ENCODE measurements at regions not wholly inside any gene's neighbourhood (a gene's known extent, or its start where the extent isn't known, plus 50 kb on each side); places are given as distances from the start of the nearest gene placed in this dataset.
"Not testable (repeated sequence)": the region's sequence is repeated elsewhere in the genome, so short reads cannot be mapped to it uniquely, and the experiment has no call there.

DNA sequence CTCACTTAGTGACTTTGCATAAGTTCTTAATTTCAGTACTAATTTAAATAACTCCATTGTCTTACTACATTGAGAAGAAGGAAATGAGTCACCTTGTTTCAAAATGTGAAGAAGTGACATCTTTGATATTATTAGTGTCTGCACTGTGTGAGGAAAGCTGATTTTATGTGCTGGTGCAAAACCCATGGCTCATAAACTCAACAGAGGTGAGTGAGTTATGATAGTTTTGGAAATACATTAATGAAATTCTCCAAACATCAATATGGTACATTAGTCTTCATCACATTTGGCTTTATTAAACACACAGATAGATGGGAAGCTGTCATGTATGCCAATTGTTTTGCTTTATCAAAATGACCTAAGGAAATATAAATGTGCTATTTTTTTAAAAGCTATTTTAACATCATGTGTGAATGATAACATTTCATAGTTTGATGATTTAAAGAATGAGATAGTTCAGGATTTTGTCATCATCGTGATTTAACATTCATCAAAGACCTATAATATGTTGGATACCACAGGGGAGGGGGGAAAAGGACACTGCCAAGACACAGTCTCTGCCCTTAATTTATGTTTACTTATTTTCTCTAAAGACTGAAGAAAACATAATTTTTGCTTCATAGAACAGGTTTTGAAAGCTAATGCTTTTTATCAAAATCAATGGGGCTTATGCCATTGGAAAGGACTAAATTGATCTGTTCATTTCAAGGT is 902.3 kb upstream of the SLITRK1 start:
- no peaks in the 10 kb centered on the region for H3K9me3 ChIP-seq (ENCODE audit: low read length)
- no peaks in the 10 kb centered on the region for H4K20me1 ChIP-seq (ENCODE audit: insufficient read depth, low read length)
- no peaks in the 10 kb centered on the region for H3K36me3 ChIP-seq (ENCODE audit: insufficient read depth, low read length)
- DNase-seq (ENCODE audit: low spot score): no peak
- no peak overlapping the region for H3K4me3 ChIP-seq (ENCODE audit: low read depth, low read length, poor library complexity, severe bottlenecking)
- no peak overlapping the region for H3K27ac ChIP-seq (ENCODE audit: low read depth, low read length, poor library complexity, severe bottlenecking)
- H3K79me2 ChIP-seq (ENCODE audit: insufficient read depth, low read depth, low read length): no peaks in the 10 kb centered on the region
- POLR2A ChIA-PET: no interaction called here
- H3K4me1 ChIP-seq (ENCODE audit: insufficient read depth, low read length, poor library complexity, severe bottlenecking): no peaks in the 10 kb centered on the region
- TF ChIP-seq, protein P1, sequence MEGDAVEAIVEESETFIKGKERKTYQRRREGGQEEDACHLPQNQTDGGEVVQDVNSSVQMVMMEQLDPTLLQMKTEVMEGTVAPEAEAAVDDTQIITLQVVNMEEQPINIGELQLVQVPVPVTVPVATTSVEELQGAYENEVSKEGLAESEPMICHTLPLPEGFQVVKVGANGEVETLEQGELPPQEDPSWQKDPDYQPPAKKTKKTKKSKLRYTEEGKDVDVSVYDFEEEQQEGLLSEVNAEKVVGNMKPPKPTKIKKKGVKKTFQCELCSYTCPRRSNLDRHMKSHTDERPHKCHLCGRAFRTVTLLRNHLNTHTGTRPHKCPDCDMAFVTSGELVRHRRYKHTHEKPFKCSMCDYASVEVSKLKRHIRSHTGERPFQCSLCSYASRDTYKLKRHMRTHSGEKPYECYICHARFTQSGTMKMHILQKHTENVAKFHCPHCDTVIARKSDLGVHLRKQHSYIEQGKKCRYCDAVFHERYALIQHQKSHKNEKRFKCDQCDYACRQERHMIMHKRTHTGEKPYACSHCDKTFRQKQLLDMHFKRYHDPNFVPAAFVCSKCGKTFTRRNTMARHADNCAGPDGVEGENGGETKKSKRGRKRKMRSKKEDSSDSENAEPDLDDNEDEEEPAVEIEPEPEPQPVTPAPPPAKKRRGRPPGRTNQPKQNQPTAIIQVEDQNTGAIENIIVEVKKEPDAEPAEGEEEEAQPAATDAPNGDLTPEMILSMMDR (conservative IDR thresholded peaks at IDR 0.05; ENCODE audit: low read length): no peak
- TF ChIP-seq EZH2phosphoT487 (IDR thresholded peaks at IDR 0.05; ENCODE audit: borderline replicate concordance, low read depth, low read length): no peak
- intact Hi-C loops (cut with micrococcal nuclease; ENCODE audit: unreplicated experiment): no loop called here
- no TSS peak for BruUV-seq (replicated peaks)
- no peak overlapping the region for H2AFZ ChIP-seq (ENCODE audit: low read length)
- H3K4me2 ChIP-seq (ENCODE audit: low read length): no peak overlapping the region
- CTCF ChIA-PET (ENCODE audit: unreplicated experiment): no interaction called here
- H3K9me2 ChIP-seq (ENCODE audit: insufficient read depth, low read length): no peaks in the 10 kb centered on the region

DNA sequence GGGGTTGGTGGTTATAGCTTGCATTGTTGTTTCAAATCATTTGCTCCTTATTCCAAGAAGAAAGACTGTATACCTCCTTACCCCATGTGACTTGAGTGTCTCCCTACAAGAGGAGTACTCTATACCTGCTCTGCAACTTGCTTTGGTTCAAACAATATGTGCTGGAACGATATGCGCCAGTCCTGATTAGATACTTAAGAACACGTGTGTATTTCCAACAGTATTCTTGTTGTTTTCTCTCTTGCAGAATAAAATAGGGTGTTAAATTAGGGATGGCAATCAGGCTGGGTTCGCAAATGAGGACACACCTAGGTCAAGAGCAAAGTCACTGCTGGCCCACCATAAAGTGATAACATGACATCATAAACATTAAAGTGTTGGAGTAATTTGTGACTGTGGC is 895.0 kb upstream of the SLITRK1 start:
- Histone ChIP-seq H3K9me3 (ENCODE audit: low read length) (no peaks in the 10 kb centered on the region), H3K9me2 (ENCODE audit: insufficient read depth, low read length) (no peaks in the 10 kb centered on the region), H3K27ac (ENCODE audit: low read depth, low read length, poor library complexity, severe bottlenecking) (no peak overlapping the region), H3K4me2 (ENCODE audit: low read length) (no peak overlapping the region), H3K4me3 (ENCODE audit: low read depth, low read length, poor library complexity, severe bottlenecking) (no peak overlapping the region), H3K36me3 (ENCODE audit: insufficient read depth, low read length) (no peaks in the 10 kb centered on the region), H2AFZ (ENCODE audit: low read length) (no peak overlapping the region), H3K4me1 (ENCODE audit: insufficient read depth, low read length, poor library complexity, severe bottlenecking) (no peaks in the 10 kb centered on the region), H3K79me2 (ENCODE audit: insufficient read depth, low read depth, low read length) (no peaks in the 10 kb centered on the region), H4K20me1 (ENCODE audit: insufficient read depth, low read length) (no peaks in the 10 kb centered on the region)
- DNase-seq (ENCODE audit: low spot score): no peak
- ChIA-PET CTCF (ENCODE audit: unreplicated experiment) (no interaction called here), POLR2A (no interaction called here)
- intact Hi-C loops (cut with micrococcal nuclease; ENCODE audit: unreplicated experiment): no loop called here
- BruUV-seq (replicated peaks): no TSS peak
- TF ChIP-seq EZH2phosphoT487 (IDR thresholded peaks at IDR 0.05; ENCODE audit: borderline replicate concordance, low read depth, low read length): no peak
- TF ChIP-seq, protein P1 (conservative IDR thresholded peaks at IDR 0.05; ENCODE audit: low read length): no peak

DNA sequence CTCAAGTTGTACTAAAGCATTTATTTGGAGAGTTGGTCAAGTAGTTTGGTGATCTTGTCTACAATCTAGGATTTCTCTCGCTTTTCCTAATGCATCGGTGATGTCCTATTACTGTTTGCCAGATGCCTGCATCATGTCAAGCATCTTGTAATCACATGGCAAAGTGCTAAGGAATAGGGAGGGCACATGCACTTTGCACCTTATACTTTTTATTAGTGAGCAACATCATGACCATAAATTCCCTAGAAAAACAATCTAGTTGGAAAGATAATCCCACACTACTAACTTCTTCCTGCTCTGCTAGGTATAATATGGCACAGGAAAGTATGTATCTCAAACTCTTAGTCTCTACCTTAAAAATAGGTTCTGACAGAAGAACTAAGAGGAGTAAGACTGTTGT is 894.3 kb upstream of the SLITRK1 start:
- H3K79me2 ChIP-seq (ENCODE audit: insufficient read depth, low read depth, low read length): no peaks in the 10 kb centered on the region
- POLR2A ChIA-PET: no interaction called here
- H3K4me1 ChIP-seq (ENCODE audit: insufficient read depth, low read length, poor library complexity, severe bottlenecking): no peaks in the 10 kb centered on the region
- no peak for DNase-seq (ENCODE audit: low spot score)
- no peak for TF ChIP-seq EZH2phosphoT487 (IDR thresholded peaks at IDR 0.05; ENCODE audit: borderline replicate concordance, low read depth, low read length)
- TF ChIP-seq, protein P1 (conservative IDR thresholded peaks at IDR 0.05; ENCODE audit: low read length): no peak
- H2AFZ ChIP-seq (ENCODE audit: low read length): no peak overlapping the region
- no peak overlapping the region for H3K4me2 ChIP-seq (ENCODE audit: low read length)
- H3K9me2 ChIP-seq (ENCODE audit: insufficient read depth, low read length): no peaks in the 10 kb centered on the region
- CTCF ChIA-PET (ENCODE audit: unreplicated experiment): no interaction called here
- no peaks in the 10 kb centered on the region for H3K9me3 ChIP-seq (ENCODE audit: low read length)
- intact Hi-C loops (cut with micrococcal nuclease; ENCODE audit: unreplicated experiment): no loop called here
- no peak overlapping the region for H3K4me3 ChIP-seq (ENCODE audit: low read depth, low read length, poor library complexity, severe bottlenecking)
- no peaks in the 10 kb centered on the region for H4K20me1 ChIP-seq (ENCODE audit: insufficient read depth, low read length)
- no peak overlapping the region for H3K27ac ChIP-seq (ENCODE audit: low read depth, low read length, poor library complexity, severe bottlenecking)
- BruUV-seq (replicated peaks): no TSS peak
- no peaks in the 10 kb centered on the region for H3K36me3 ChIP-seq (ENCODE audit: insufficient read depth, low read length)

DNA sequence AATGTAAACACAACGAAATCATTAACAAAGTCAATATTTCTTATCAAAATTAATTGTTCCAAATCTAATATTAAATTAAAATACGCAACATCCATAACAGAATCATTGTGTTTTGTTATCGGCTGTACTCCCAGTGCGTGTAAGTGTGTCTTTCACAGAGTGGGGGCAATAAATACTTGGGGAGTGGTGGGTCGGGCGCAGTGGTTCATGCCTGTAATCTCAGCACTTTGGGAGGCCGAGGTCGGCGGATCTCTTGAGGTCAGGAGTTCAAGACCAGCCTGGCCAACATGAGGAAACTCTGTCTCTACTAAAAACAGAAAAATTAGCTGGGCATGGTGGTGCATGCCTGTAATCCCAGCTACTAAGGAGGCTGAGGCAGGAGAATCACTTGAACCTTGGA is 893.6 kb upstream of the SLITRK1 start:
- POLR2A ChIA-PET; H3K4me2 ChIP-seq (ENCODE audit: low read length); H2AFZ ChIP-seq (ENCODE audit: low read length); DNase-seq (ENCODE audit: low spot score); H3K36me3 ChIP-seq (ENCODE audit: insufficient read depth, low read length); intact Hi-C loops (cut with micrococcal nuclease; ENCODE audit: unreplicated experiment); H3K27ac ChIP-seq (ENCODE audit: low read depth, low read length, poor library complexity, severe bottlenecking); CTCF ChIA-PET (ENCODE audit: unreplicated experiment); H3K4me1 ChIP-seq (ENCODE audit: insufficient read depth, low read length, poor library complexity, severe bottlenecking); H3K9me3 ChIP-seq (ENCODE audit: low read length); H3K9me2 ChIP-seq (ENCODE audit: insufficient read depth, low read length); H3K4me3 ChIP-seq (ENCODE audit: low read depth, low read length, poor library complexity, severe bottlenecking); H4K20me1 ChIP-seq (ENCODE audit: insufficient read depth, low read length); BruUV-seq (replicated peaks); H3K79me2 ChIP-seq (ENCODE audit: insufficient read depth, low read depth, low read length): not testable (repeated sequence)
